ENCODE measurements at regions not wholly inside any gene's neighbourhood (a gene's known extent, or its start where the extent isn't known, plus 50 kb on each side); places are given as distances from the start of the nearest gene placed in this dataset.

DNA sequence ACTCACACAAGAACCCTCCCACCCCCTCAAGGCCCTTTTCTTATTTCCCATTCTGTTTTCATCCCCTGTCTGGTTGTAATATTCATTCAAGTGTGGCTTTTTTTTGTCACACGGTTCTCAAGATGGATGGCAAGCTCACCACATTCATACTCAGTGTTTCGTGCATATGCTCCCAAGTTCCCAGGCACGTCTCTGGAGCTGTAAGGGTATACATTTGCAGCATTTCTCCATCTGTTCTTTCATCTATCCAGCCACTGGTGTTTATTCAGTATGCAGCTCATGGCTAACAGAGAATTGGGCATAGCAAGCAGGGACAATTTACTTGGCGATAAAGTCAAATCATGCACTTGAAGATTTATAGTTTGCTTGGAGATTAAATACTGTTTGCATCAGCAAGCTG, 212.1 kb downstream of the GRIN2B start:
- Histone ChIP-seq H3K9me3 (ENCODE audit: control insufficient read depth, insufficient read depth, low read depth, low read length) (no peaks in the 10 kb centered on the region), H3K27me3 (ENCODE audit: control insufficient read depth, insufficient read depth, low read length) (no peaks in the 10 kb centered on the region), H3K27ac (ENCODE audit: low read length) (no peak overlapping the region), H3K4me3 (ENCODE audit: low read depth in 2 of 2, low read length in 2 of 2) (no peak overlapping the region), H3K36me3 (ENCODE audit: control insufficient read depth, insufficient read depth, low read length) (no peaks in the 10 kb centered on the region), H3K4me1 (ENCODE audit: control insufficient read depth, insufficient read depth, low read length) (no peaks in the 10 kb centered on the region)
- ATAC-seq (no peak), DNase-seq (ENCODE audit: low read depth, low spot score) (no peak)
- in situ Hi-C loops (cut with HindIII; ENCODE audit: low pct_unique_long_range_greater_than_20kb, low sequenced_read_pairs): no loop called here
- TF ChIP-seq, protein P1, sequence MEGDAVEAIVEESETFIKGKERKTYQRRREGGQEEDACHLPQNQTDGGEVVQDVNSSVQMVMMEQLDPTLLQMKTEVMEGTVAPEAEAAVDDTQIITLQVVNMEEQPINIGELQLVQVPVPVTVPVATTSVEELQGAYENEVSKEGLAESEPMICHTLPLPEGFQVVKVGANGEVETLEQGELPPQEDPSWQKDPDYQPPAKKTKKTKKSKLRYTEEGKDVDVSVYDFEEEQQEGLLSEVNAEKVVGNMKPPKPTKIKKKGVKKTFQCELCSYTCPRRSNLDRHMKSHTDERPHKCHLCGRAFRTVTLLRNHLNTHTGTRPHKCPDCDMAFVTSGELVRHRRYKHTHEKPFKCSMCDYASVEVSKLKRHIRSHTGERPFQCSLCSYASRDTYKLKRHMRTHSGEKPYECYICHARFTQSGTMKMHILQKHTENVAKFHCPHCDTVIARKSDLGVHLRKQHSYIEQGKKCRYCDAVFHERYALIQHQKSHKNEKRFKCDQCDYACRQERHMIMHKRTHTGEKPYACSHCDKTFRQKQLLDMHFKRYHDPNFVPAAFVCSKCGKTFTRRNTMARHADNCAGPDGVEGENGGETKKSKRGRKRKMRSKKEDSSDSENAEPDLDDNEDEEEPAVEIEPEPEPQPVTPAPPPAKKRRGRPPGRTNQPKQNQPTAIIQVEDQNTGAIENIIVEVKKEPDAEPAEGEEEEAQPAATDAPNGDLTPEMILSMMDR (IDR thresholded peaks at IDR 0.05): no peak
- TF ChIP-seq TCF7L2 (IDR thresholded peaks at IDR 0.05; ENCODE audit: low read depth, low read length) (no peak), POLR2AphosphoS5 (IDR thresholded peaks at IDR 0.05; ENCODE audit: low read depth, low read length) (no peak), SIN3A (IDR thresholded peaks at IDR 0.05; ENCODE audit: borderline replicate concordance, insufficient read depth, low read depth, low read length) (no peak)
- POLR2A ChIA-PET: no interaction called here
- intact Hi-C loops (cut with micrococcal nuclease; ENCODE audit: unreplicated experiment): no loop called here
- CTCF ChIA-PET: no interaction called here
- BruUV-seq (replicated peaks): no TSS peak

DNA sequence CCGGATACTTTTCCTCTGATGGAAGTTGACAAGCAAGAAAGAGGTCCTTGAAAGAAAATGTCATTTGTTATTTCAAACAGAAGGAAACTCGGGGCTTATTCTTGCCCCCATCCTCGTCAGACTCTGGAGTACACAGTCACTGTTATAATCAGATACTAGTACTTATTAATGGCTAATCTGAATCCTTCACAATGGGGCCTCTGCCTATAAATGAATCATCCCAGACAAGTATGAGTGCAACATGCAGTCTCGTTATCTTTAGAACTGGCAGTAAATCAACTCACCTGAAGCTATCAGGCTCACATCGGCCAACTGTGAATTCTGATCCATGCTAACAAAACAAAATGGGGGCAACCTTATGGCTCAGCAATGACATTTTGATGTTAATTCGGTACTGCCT, 216.7 kb downstream of the GRIN2B start:
- no TSS peak for BruUV-seq (replicated peaks)
- in situ Hi-C loops (cut with HindIII; ENCODE audit: low pct_unique_long_range_greater_than_20kb, low sequenced_read_pairs): no loop called here

More for the DNA sequence above, 216.7 kb downstream of the GRIN2B start:
- H3K36me3 ChIP-seq (ENCODE audit: control insufficient read depth, insufficient read depth, low read length): no peaks in the 10 kb centered on the region
- H3K4me3 ChIP-seq (ENCODE audit: low read depth in 2 of 2, low read length in 2 of 2): no peak overlapping the region
- TF ChIP-seq, protein P1 (IDR thresholded peaks at IDR 0.05): no peak
- TF ChIP-seq SIN3A (IDR thresholded peaks at IDR 0.05; ENCODE audit: borderline replicate concordance, insufficient read depth, low read depth, low read length): no peak
- no peak for TF ChIP-seq POLR2AphosphoS5 (IDR thresholded peaks at IDR 0.05; ENCODE audit: low read depth, low read length)
- TF ChIP-seq, protein P2, sequence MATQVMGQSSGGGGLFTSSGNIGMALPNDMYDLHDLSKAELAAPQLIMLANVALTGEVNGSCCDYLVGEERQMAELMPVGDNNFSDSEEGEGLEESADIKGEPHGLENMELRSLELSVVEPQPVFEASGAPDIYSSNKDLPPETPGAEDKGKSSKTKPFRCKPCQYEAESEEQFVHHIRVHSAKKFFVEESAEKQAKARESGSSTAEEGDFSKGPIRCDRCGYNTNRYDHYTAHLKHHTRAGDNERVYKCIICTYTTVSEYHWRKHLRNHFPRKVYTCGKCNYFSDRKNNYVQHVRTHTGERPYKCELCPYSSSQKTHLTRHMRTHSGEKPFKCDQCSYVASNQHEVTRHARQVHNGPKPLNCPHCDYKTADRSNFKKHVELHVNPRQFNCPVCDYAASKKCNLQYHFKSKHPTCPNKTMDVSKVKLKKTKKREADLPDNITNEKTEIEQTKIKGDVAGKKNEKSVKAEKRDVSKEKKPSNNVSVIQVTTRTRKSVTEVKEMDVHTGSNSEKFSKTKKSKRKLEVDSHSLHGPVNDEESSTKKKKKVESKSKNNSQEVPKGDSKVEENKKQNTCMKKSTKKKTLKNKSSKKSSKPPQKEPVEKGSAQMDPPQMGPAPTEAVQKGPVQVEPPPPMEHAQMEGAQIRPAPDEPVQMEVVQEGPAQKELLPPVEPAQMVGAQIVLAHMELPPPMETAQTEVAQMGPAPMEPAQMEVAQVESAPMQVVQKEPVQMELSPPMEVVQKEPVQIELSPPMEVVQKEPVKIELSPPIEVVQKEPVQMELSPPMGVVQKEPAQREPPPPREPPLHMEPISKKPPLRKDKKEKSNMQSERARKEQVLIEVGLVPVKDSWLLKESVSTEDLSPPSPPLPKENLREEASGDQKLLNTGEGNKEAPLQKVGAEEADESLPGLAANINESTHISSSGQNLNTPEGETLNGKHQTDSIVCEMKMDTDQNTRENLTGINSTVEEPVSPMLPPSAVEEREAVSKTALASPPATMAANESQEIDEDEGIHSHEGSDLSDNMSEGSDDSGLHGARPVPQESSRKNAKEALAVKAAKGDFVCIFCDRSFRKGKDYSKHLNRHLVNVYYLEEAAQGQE (IDR thresholded peaks at IDR 0.05; ENCODE audit: insufficient read depth in 1 of 2, low read depth in 2 of 2, low read length in 1 of 2): no peak
- no peak for TF ChIP-seq TCF7L2 (IDR thresholded peaks at IDR 0.05; ENCODE audit: low read depth, low read length)
- H3K27me3 ChIP-seq (ENCODE audit: control insufficient read depth, insufficient read depth, low read length): no peaks in the 10 kb centered on the region
- ChIA-PET POLR2A (no interaction called here), CTCF (no interaction called here)
- no peaks in the 10 kb centered on the region for H3K9me3 ChIP-seq (ENCODE audit: control insufficient read depth, insufficient read depth, low read depth, low read length)
- ATAC-seq: no peak
- intact Hi-C loops (cut with micrococcal nuclease; ENCODE audit: unreplicated experiment): no loop called here
- no peaks in the 10 kb centered on the region for H3K4me1 ChIP-seq (ENCODE audit: control insufficient read depth, insufficient read depth, low read length)
- no peak for DNase-seq (ENCODE audit: low read depth, low spot score)
- no peak overlapping the region for H3K27ac ChIP-seq (ENCODE audit: low read length)

Measured in Panc1 (cell line).